ENCODE measurements at regions not wholly inside any gene's neighbourhood (a gene's known extent, or its start where the extent isn't known, plus 50 kb on each side); places are given as distances from the start of the nearest gene placed in this dataset.

GRCh38 chr3:104988496-104988895 lies 378.2 kb upstream of the ALCAM start:
- H3K36me3 ChIP-seq (ENCODE audit: control insufficient read depth in 1 of 2, insufficient read depth in 2 of 2, low read length in 2 of 2), result no peaks in the 10 kb centered on the region
- H3K27me3 ChIP-seq (ENCODE audit: control insufficient read depth in 1 of 2, insufficient read depth in 2 of 2, low read length in 2 of 2), result no peaks in the 10 kb centered on the region
- H3K4me3 ChIP-seq (ENCODE audit: low read depth in 1 of 2, low read length in 2 of 2), result no peak overlapping the region
- H3K9me3 ChIP-seq (ENCODE audit: control insufficient read depth in 1 of 2, low read length in 2 of 2), result no peaks in the 10 kb centered on the region
- no peaks in the 10 kb centered on the region for H3K4me1 ChIP-seq (ENCODE audit: control insufficient read depth in 1 of 2, insufficient read depth in 2 of 2, low read length in 2 of 2)
- H3K27ac ChIP-seq (ENCODE audit: low read depth, low read length), result no peak overlapping the region
- no peak overlapping the region for H3K9ac ChIP-seq (ENCODE audit: low read depth in 1 of 2, low read length in 2 of 2)

- no peaks in the 10 kb centered on the region for H3K4me1 ChIP-seq (ENCODE audit: control insufficient read depth in 1 of 2, insufficient read depth in 2 of 2, low read length in 2 of 2)
Observed at GRCh38 chr3:104989878-104990277, 376.8 kb upstream of the ALCAM start.

GRCh38 chr3:104990758-104991157 lies 376.0 kb upstream of the ALCAM start:
- Histone ChIP-seq H3K27me3 (ENCODE audit: control insufficient read depth in 1 of 2, insufficient read depth in 2 of 2, low read length in 2 of 2) (no peaks in the 10 kb centered on the region), H3K4me1 (ENCODE audit: control insufficient read depth in 1 of 2, insufficient read depth in 2 of 2, low read length in 2 of 2) (no peaks in the 10 kb centered on the region), H3K36me3 (ENCODE audit: control insufficient read depth in 1 of 2, insufficient read depth in 2 of 2, low read length in 2 of 2) (no peaks in the 10 kb centered on the region), H3K27ac (ENCODE audit: low read depth, low read length) (no peak overlapping the region), H3K9me3 (ENCODE audit: control insufficient read depth in 1 of 2, low read length in 2 of 2) (no peaks in the 10 kb centered on the region), H3K4me3 (ENCODE audit: low read depth in 1 of 2, low read length in 2 of 2) (no peak overlapping the region), H3K9ac (ENCODE audit: low read depth in 1 of 2, low read length in 2 of 2) (no peak overlapping the region)

More at GRCh38 chr3:104989878-104990277, 376.8 kb upstream of the ALCAM start:
- no peak overlapping the region for H3K27ac ChIP-seq (ENCODE audit: low read depth, low read length)
- no peaks in the 10 kb centered on the region for H3K27me3 ChIP-seq (ENCODE audit: control insufficient read depth in 1 of 2, insufficient read depth in 2 of 2, low read length in 2 of 2)
- no peaks in the 10 kb centered on the region for H3K9me3 ChIP-seq (ENCODE audit: control insufficient read depth in 1 of 2, low read length in 2 of 2)
- no peak overlapping the region for H3K9ac ChIP-seq (ENCODE audit: low read depth in 1 of 2, low read length in 2 of 2)
- H3K36me3 ChIP-seq (ENCODE audit: control insufficient read depth in 1 of 2, insufficient read depth in 2 of 2, low read length in 2 of 2), result no peaks in the 10 kb centered on the region
- H3K4me3 ChIP-seq (ENCODE audit: low read depth in 1 of 2, low read length in 2 of 2), result no peak overlapping the region

GRCh38 chr3:104992676-104993075 lies 374.0 kb upstream of the ALCAM start:
- Histone ChIP-seq H3K4me3 (ENCODE audit: low read depth in 1 of 2, low read length in 2 of 2) (no peak overlapping the region), H3K9me3 (ENCODE audit: control insufficient read depth in 1 of 2, low read length in 2 of 2) (no peaks in the 10 kb centered on the region), H3K27ac (ENCODE audit: low read depth, low read length) (no peak overlapping the region), H3K9ac (ENCODE audit: low read depth in 1 of 2, low read length in 2 of 2) (no peak overlapping the region), H3K36me3 (ENCODE audit: control insufficient read depth in 1 of 2, insufficient read depth in 2 of 2, low read length in 2 of 2) (no peaks in the 10 kb centered on the region), H3K27me3 (ENCODE audit: control insufficient read depth in 1 of 2, insufficient read depth in 2 of 2, low read length in 2 of 2) (no peaks in the 10 kb centered on the region), H3K4me1 (ENCODE audit: control insufficient read depth in 1 of 2, insufficient read depth in 2 of 2, low read length in 2 of 2) (no peaks in the 10 kb centered on the region)

- no peaks in the 10 kb centered on the region for H3K27me3 ChIP-seq (ENCODE audit: control insufficient read depth in 1 of 2, insufficient read depth in 2 of 2, low read length in 2 of 2)
Observed at GRCh38 chr3:105006164-105006563, 360.5 kb upstream of the ALCAM start.

GRCh38 chr3:105013657-105014056 lies 353.1 kb upstream of the ALCAM start:
- Histone ChIP-seq H3K4me1 (ENCODE audit: control insufficient read depth in 1 of 2, insufficient read depth in 2 of 2, low read length in 2 of 2) (no peaks in the 10 kb centered on the region), H3K9ac (ENCODE audit: low read depth in 1 of 2, low read length in 2 of 2) (no peak overlapping the region), H3K4me3 (ENCODE audit: low read depth in 1 of 2, low read length in 2 of 2) (no peak overlapping the region), H3K9me3 (ENCODE audit: control insufficient read depth in 1 of 2, low read length in 2 of 2) (peaks cover 0 to 4% of the 10 kb centered on the region in 2 donors), H3K36me3 (ENCODE audit: control insufficient read depth in 1 of 2, insufficient read depth in 2 of 2, low read length in 2 of 2) (no peaks in the 10 kb centered on the region), H3K27ac (ENCODE audit: low read depth, low read length) (no peak overlapping the region), H3K27me3 (ENCODE audit: control insufficient read depth in 1 of 2, insufficient read depth in 2 of 2, low read length in 2 of 2) (no peaks in the 10 kb centered on the region)

More at GRCh38 chr3:105006164-105006563, 360.5 kb upstream of the ALCAM start:
- H3K4me1 ChIP-seq (ENCODE audit: control insufficient read depth in 1 of 2, insufficient read depth in 2 of 2, low read length in 2 of 2), result no peaks in the 10 kb centered on the region
- no peak overlapping the region for H3K27ac ChIP-seq (ENCODE audit: low read depth, low read length)
- no peaks in the 10 kb centered on the region for H3K36me3 ChIP-seq (ENCODE audit: control insufficient read depth in 1 of 2, insufficient read depth in 2 of 2, low read length in 2 of 2)
- no peak overlapping the region for H3K9ac ChIP-seq (ENCODE audit: low read depth in 1 of 2, low read length in 2 of 2)
- H3K9me3 ChIP-seq (ENCODE audit: control insufficient read depth in 1 of 2, low read length in 2 of 2), result peaks cover 0 to 4% of the 10 kb centered on the region in 2 donors
- H3K4me3 ChIP-seq (ENCODE audit: low read depth in 1 of 2, low read length in 2 of 2), result no peak overlapping the region

- Histone ChIP-seq H3K27me3 (ENCODE audit: control insufficient read depth in 1 of 2, insufficient read depth in 2 of 2, low read length in 2 of 2) (no peaks in the 10 kb centered on the region), H3K9me3 (ENCODE audit: control insufficient read depth in 1 of 2, low read length in 2 of 2) (peaks cover 0 to under 1% of the 10 kb centered on the region in 2 donors), H3K9ac (ENCODE audit: low read depth in 1 of 2, low read length in 2 of 2) (no peak overlapping the region), H3K27ac (ENCODE audit: low read depth, low read length) (no peak overlapping the region), H3K36me3 (ENCODE audit: control insufficient read depth in 1 of 2, insufficient read depth in 2 of 2, low read length in 2 of 2) (no peaks in the 10 kb centered on the region), H3K4me3 (ENCODE audit: low read depth in 1 of 2, low read length in 2 of 2) (no peak overlapping the region), H3K4me1 (ENCODE audit: control insufficient read depth in 1 of 2, insufficient read depth in 2 of 2, low read length in 2 of 2) (no peaks in the 10 kb centered on the region)
Observed at GRCh38 chr3:105014631-105015030, 352.1 kb upstream of the ALCAM start.

- Histone ChIP-seq H3K36me3 (ENCODE audit: control insufficient read depth in 1 of 2, insufficient read depth in 2 of 2, low read length in 2 of 2) (no peaks in the 10 kb centered on the region), H3K27ac (ENCODE audit: low read depth, low read length) (no peak overlapping the region), H3K4me3 (ENCODE audit: low read depth in 1 of 2, low read length in 2 of 2) (no peak overlapping the region), H3K4me1 (ENCODE audit: control insufficient read depth in 1 of 2, insufficient read depth in 2 of 2, low read length in 2 of 2) (no peaks in the 10 kb centered on the region), H3K9me3 (ENCODE audit: control insufficient read depth in 1 of 2, low read length in 2 of 2) (no peaks in the 10 kb centered on the region), H3K9ac (ENCODE audit: low read depth in 1 of 2, low read length in 2 of 2) (no peak overlapping the region), H3K27me3 (ENCODE audit: control insufficient read depth in 1 of 2, insufficient read depth in 2 of 2, low read length in 2 of 2) (no peaks in the 10 kb centered on the region)
Observed at GRCh38 chr3:105022813-105023212, 343.9 kb upstream of the ALCAM start.

GRCh38 chr3:105030211-105030610 lies 336.5 kb upstream of the ALCAM start:
- no peaks in the 10 kb centered on the region for H3K27me3 ChIP-seq (ENCODE audit: control insufficient read depth in 1 of 2, insufficient read depth in 2 of 2, low read length in 2 of 2)
- no peak overlapping the region for H3K27ac ChIP-seq (ENCODE audit: low read depth, low read length)
- H3K4me1 ChIP-seq (ENCODE audit: control insufficient read depth in 1 of 2, insufficient read depth in 2 of 2, low read length in 2 of 2), result peaks cover 0 to 6% of the 10 kb centered on the region in 2 donors
- no peaks in the 10 kb centered on the region for H3K36me3 ChIP-seq (ENCODE audit: control insufficient read depth in 1 of 2, insufficient read depth in 2 of 2, low read length in 2 of 2)
- no peaks in the 10 kb centered on the region for H3K9me3 ChIP-seq (ENCODE audit: control insufficient read depth in 1 of 2, low read length in 2 of 2)
- H3K4me3 ChIP-seq (ENCODE audit: low read depth in 1 of 2, low read length in 2 of 2), result no peak overlapping the region
- no peak overlapping the region for H3K9ac ChIP-seq (ENCODE audit: low read depth in 1 of 2, low read length in 2 of 2)

- no peak overlapping the region for H3K4me3 ChIP-seq (ENCODE audit: low read depth in 1 of 2, low read length in 2 of 2)
- H3K9me3 ChIP-seq (ENCODE audit: control insufficient read depth in 1 of 2, low read length in 2 of 2), result no peaks in the 10 kb centered on the region
- H3K36me3 ChIP-seq (ENCODE audit: control insufficient read depth in 1 of 2, insufficient read depth in 2 of 2, low read length in 2 of 2), result no peaks in the 10 kb centered on the region
- H3K4me1 ChIP-seq (ENCODE audit: control insufficient read depth in 1 of 2, insufficient read depth in 2 of 2, low read length in 2 of 2), result peaks cover 0 to 10% of the 10 kb centered on the region in 2 donors
- H3K27ac ChIP-seq (ENCODE audit: low read depth, low read length), result no peak overlapping the region
- no peaks in the 10 kb centered on the region for H3K27me3 ChIP-seq (ENCODE audit: control insufficient read depth in 1 of 2, insufficient read depth in 2 of 2, low read length in 2 of 2)
- H3K9ac ChIP-seq (ENCODE audit: low read depth in 1 of 2, low read length in 2 of 2), result no peak overlapping the region
Observed at GRCh38 chr3:105032541-105032940, 334.2 kb upstream of the ALCAM start.

- Histone ChIP-seq H3K9ac (ENCODE audit: low read depth in 1 of 2, low read length in 2 of 2) (no peak overlapping the region), H3K27me3 (ENCODE audit: control insufficient read depth in 1 of 2, insufficient read depth in 2 of 2, low read length in 2 of 2) (no peaks in the 10 kb centered on the region), H3K36me3 (ENCODE audit: control insufficient read depth in 1 of 2, insufficient read depth in 2 of 2, low read length in 2 of 2) (no peaks in the 10 kb centered on the region), H3K27ac (ENCODE audit: low read depth, low read length) (no peak overlapping the region), H3K4me1 (ENCODE audit: control insufficient read depth in 1 of 2, insufficient read depth in 2 of 2, low read length in 2 of 2) (peaks cover 0 to 10% of the 10 kb centered on the region in 2 donors), H3K9me3 (ENCODE audit: control insufficient read depth in 1 of 2, low read length in 2 of 2) (no peaks in the 10 kb centered on the region), H3K4me3 (ENCODE audit: low read depth in 1 of 2, low read length in 2 of 2) (no peak overlapping the region)
Observed at GRCh38 chr3:105033081-105033480, 333.6 kb upstream of the ALCAM start.
